ENCODE measurements at regions not wholly inside any gene's neighbourhood (a gene's known extent, or its start where the extent isn't known, plus 50 kb on each side); places are given as distances from the start of the nearest gene placed in this dataset.

GRCh38 chr3:31448035-31448881 is 84.5 kb upstream of the STT3B start:
- peaks cover 8% of the 10 kb centered on the region for H3K9me3 ChIP-seq (ENCODE audit: low read depth, low read length)
- no peaks in the 10 kb centered on the region for H3K27me3 ChIP-seq (ENCODE audit: insufficient read depth, low read length)
- no peak overlapping the region for H3K4me3 ChIP-seq (ENCODE audit: low read length)
- H3K4me1 ChIP-seq (ENCODE audit: insufficient read depth, low read length), result peaks cover 3% of the 10 kb centered on the region

- H3K9me3 ChIP-seq (ENCODE audit: low read depth, low read length), result peaks cover 8% of the 10 kb centered on the region
- no peaks in the 10 kb centered on the region for H3K27me3 ChIP-seq (ENCODE audit: insufficient read depth, low read length)
Observed at GRCh38 chr3:31448882-31449243, 83.9 kb upstream of the STT3B start.

GRCh38 chr3:31449318-31449717 is 83.4 kb upstream of the STT3B start:
- Histone ChIP-seq H3K4me1 (ENCODE audit: insufficient read depth, low read length) (peaks cover 3% of the 10 kb centered on the region), H3K9me3 (ENCODE audit: low read depth, low read length) (peaks cover 8% of the 10 kb centered on the region), H3K27me3 (ENCODE audit: insufficient read depth, low read length) (no peaks in the 10 kb centered on the region), H3K4me3 (ENCODE audit: low read length) (no peak overlapping the region)

More at GRCh38 chr3:31448882-31449243, 83.9 kb upstream of the STT3B start:
- Histone ChIP-seq H3K4me3 (ENCODE audit: low read length) (no peak overlapping the region), H3K4me1 (ENCODE audit: insufficient read depth, low read length) (peaks cover 3% of the 10 kb centered on the region)

- Histone ChIP-seq H3K4me1 (ENCODE audit: insufficient read depth, low read length) (peaks cover 3% of the 10 kb centered on the region), H3K4me3 (ENCODE audit: low read length) (no peak overlapping the region), H3K9me3 (ENCODE audit: low read depth, low read length) (peaks cover 8% of the 10 kb centered on the region), H3K27me3 (ENCODE audit: insufficient read depth, low read length) (no peaks in the 10 kb centered on the region)
Observed at GRCh38 chr3:31450345-31450744, 82.4 kb upstream of the STT3B start.

GRCh38 chr3:31452495-31453106 is 80.1 kb upstream of the STT3B start:
- Histone ChIP-seq H3K27me3 (ENCODE audit: insufficient read depth, low read length) (no peaks in the 10 kb centered on the region), H3K9me3 (ENCODE audit: low read depth, low read length) (peaks cover 8% of the 10 kb centered on the region), H3K4me3 (ENCODE audit: low read length) (no peak overlapping the region), H3K4me1 (ENCODE audit: insufficient read depth, low read length) (peaks cover 7% of the 10 kb centered on the region)

GRCh38 chr3:31453430-31453829 is 79.3 kb upstream of the STT3B start:
- peaks cover 8% of the 10 kb centered on the region for H3K9me3 ChIP-seq (ENCODE audit: low read depth, low read length)
- no peaks in the 10 kb centered on the region for H3K27me3 ChIP-seq (ENCODE audit: insufficient read depth, low read length)
- H3K4me1 ChIP-seq (ENCODE audit: insufficient read depth, low read length), result peaks cover 7% of the 10 kb centered on the region
- no peak overlapping the region for H3K4me3 ChIP-seq (ENCODE audit: low read length)

GRCh38 chr3:31455524-31455923 is 77.2 kb upstream of the STT3B start:
- Histone ChIP-seq H3K4me1 (ENCODE audit: insufficient read depth, low read length) (peaks cover 4% of the 10 kb centered on the region), H3K27me3 (ENCODE audit: insufficient read depth, low read length) (no peaks in the 10 kb centered on the region), H3K9me3 (ENCODE audit: low read depth, low read length) (no peaks in the 10 kb centered on the region), H3K4me3 (ENCODE audit: low read length) (no peak overlapping the region)

GRCh38 chr3:31456373-31456772 is 76.4 kb upstream of the STT3B start:
- Histone ChIP-seq H3K4me3 (ENCODE audit: low read length) (no peak overlapping the region), H3K4me1 (ENCODE audit: insufficient read depth, low read length) (peaks cover 5% of the 10 kb centered on the region), H3K9me3 (ENCODE audit: low read depth, low read length) (no peaks in the 10 kb centered on the region), H3K27me3 (ENCODE audit: insufficient read depth, low read length) (no peaks in the 10 kb centered on the region)

- Histone ChIP-seq H3K4me3 (ENCODE audit: low read length) (no peak overlapping the region), H3K4me1 (ENCODE audit: insufficient read depth, low read length) (peaks cover 30% of the 10 kb centered on the region), H3K9me3 (ENCODE audit: low read depth, low read length) (no peaks in the 10 kb centered on the region), H3K27me3 (ENCODE audit: insufficient read depth, low read length) (no peaks in the 10 kb centered on the region)
Observed at GRCh38 chr3:31461426-31461825, 71.3 kb upstream of the STT3B start.

- Histone ChIP-seq H3K27me3 (ENCODE audit: insufficient read depth, low read length) (no peaks in the 10 kb centered on the region), H3K4me3 (ENCODE audit: low read length) (no peak overlapping the region), H3K9me3 (ENCODE audit: low read depth, low read length) (no peaks in the 10 kb centered on the region), H3K4me1 (ENCODE audit: insufficient read depth, low read length) (peaks cover 28% of the 10 kb centered on the region)
Observed at GRCh38 chr3:31462050-31462569, 70.6 kb upstream of the STT3B start.

GRCh38 chr3:31465999-31466398 is 66.7 kb upstream of the STT3B start:
- H3K9me3 ChIP-seq (ENCODE audit: low read depth, low read length), result no peaks in the 10 kb centered on the region
- no peaks in the 10 kb centered on the region for H3K27me3 ChIP-seq (ENCODE audit: insufficient read depth, low read length)
- no peak overlapping the region for H3K4me3 ChIP-seq (ENCODE audit: low read length)
- peaks cover 28% of the 10 kb centered on the region for H3K4me1 ChIP-seq (ENCODE audit: insufficient read depth, low read length)

- Histone ChIP-seq H3K9me3 (ENCODE audit: low read depth, low read length) (no peaks in the 10 kb centered on the region), H3K4me3 (ENCODE audit: low read length) (no peak overlapping the region), H3K4me1 (ENCODE audit: insufficient read depth, low read length) (peaks cover 23% of the 10 kb centered on the region), H3K27me3 (ENCODE audit: insufficient read depth, low read length) (no peaks in the 10 kb centered on the region)
Observed at GRCh38 chr3:31466866-31467265, 65.9 kb upstream of the STT3B start.

- Histone ChIP-seq H3K4me1 (ENCODE audit: insufficient read depth, low read length) (peaks cover 7% of the 10 kb centered on the region), H3K4me3 (ENCODE audit: low read length) (no peak overlapping the region), H3K9me3 (ENCODE audit: low read depth, low read length) (no peaks in the 10 kb centered on the region), H3K27me3 (ENCODE audit: insufficient read depth, low read length) (no peaks in the 10 kb centered on the region)
Observed at GRCh38 chr3:31468433-31468832, 64.3 kb upstream of the STT3B start.

GRCh38 chr3:31469385-31469784 is 63.3 kb upstream of the STT3B start:
- Histone ChIP-seq H3K9me3 (ENCODE audit: low read depth, low read length) (no peaks in the 10 kb centered on the region), H3K4me1 (ENCODE audit: insufficient read depth, low read length) (no peaks in the 10 kb centered on the region), H3K4me3 (ENCODE audit: low read length) (no peak overlapping the region), H3K27me3 (ENCODE audit: insufficient read depth, low read length) (no peaks in the 10 kb centered on the region)

- Histone ChIP-seq H3K27me3 (ENCODE audit: insufficient read depth, low read length) (no peaks in the 10 kb centered on the region), H3K4me3 (ENCODE audit: low read length) (no peak overlapping the region), H3K9me3 (ENCODE audit: low read depth, low read length) (no peaks in the 10 kb centered on the region), H3K4me1 (ENCODE audit: insufficient read depth, low read length) (no peaks in the 10 kb centered on the region)
Observed at GRCh38 chr3:31472479-31473390, 60.0 kb upstream of the STT3B start.
